HEK293 (cell line): ENCODE measurements at regions not wholly inside any gene's neighbourhood (a gene's known extent, or its start where the extent isn't known, plus 50 kb on each side); places are given as distances from the start of the nearest gene placed in this dataset.
A peak's percentile ranks its signal among the peaks of the same experiment; 100 is the strongest.

ENCODE experiments used
- CTCF ChIA-PET: fragments of 350-600 bp; formaldehyde crosslinking; extraction: SDS; loops from one replicate; lab custom pipeline; 2021; ENCODE audit warnings: antibody characterized with exemption; lab: Yijun Ruan, JAX
- POLR2A ChIA-PET: fragments of 300-600 bp; formaldehyde crosslinking; extraction: SDS; loops from one replicate; lab custom pipeline; 2020; ENCODE audit warnings: antibody characterized with exemption, inconsistent platforms; lab: Yijun Ruan, JAX
- H3K27ac ChIP-seq: fragments of 200-500 bp; sonication (Bioruptor generic); 2 replicates; pipeline ENCODE4 v1.5.1; 2014; ENCODE audit warnings: low read depth, low read length, control low read depth, inconsistent platforms; ENCODE audit errors: extremely low read depth
- H3K36me3 ChIP-seq, 2 experiments: fragments of 200-500 bp in 1 of 2; sonication (Bioruptor generic) in 1 of 2; 1 replicate in 1 of 2; 2 replicates in 1 of 2; pipeline ENCODE4 v1.5.1; 2014 to 2017; ENCODE audit warnings: inconsistent platforms in 2 of 2, low read length in 2 of 2; ENCODE audit not compliant: control insufficient read depth in 2 of 2, insufficient read depth in 1 of 2
- H3K4me1 ChIP-seq: fragments of 200-500 bp; sonication (Bioruptor generic); 2 replicates; pipeline ENCODE4 v1.5.1; 2014; ENCODE audit warnings: mild to moderate bottlenecking, low read length, inconsistent platforms; ENCODE audit not compliant: control insufficient read depth, insufficient read depth
- H3K4me3 ChIP-seq: 2 replicates; pipeline ENCODE4 v1.5.1; 2011; ENCODE audit warnings: low read depth, mild to moderate bottlenecking, control low read depth, low read length, moderate library complexity
- H3K9me3 ChIP-seq: fragments of 200-500 bp; sonication (Bioruptor generic); 2 replicates; pipeline ENCODE4 v1.5.1; 2014; ENCODE audit warnings: low read depth, low read length, inconsistent platforms; ENCODE audit not compliant: control insufficient read depth, insufficient read depth
- GFI1B ChIP-seq: fragments of 450-650 bp; formaldehyde crosslinking; IDR thresholded peaks from 2 replicates; pipeline ENCODE4 v1.5.1; 2016; ENCODE audit warnings: missing biosample characterization, missing genetic modification characterization
- GLIS1 ChIP-seq: fragments of 450-650 bp; formaldehyde crosslinking; IDR thresholded peaks from 2 replicates; pipeline ENCODE4 v1.5.1; 2016; ENCODE audit warnings: missing biosample characterization, missing genetic modification characterization
- SCRT1 ChIP-seq: fragments of 450-650 bp; formaldehyde crosslinking; IDR thresholded peaks from 2 replicates; pipeline ENCODE4 v1.5.1; 2016; ENCODE audit warnings: missing biosample characterization, missing genetic modification characterization, borderline replicate concordance
- ZBTB20 ChIP-seq: fragments of 450-650 bp; formaldehyde crosslinking; IDR thresholded peaks from 2 replicates; pipeline ENCODE4 v1.5.1; 2016; ENCODE audit warnings: missing biosample characterization, missing genetic modification characterization
- ZIC2 ChIP-seq: fragments of 450-650 bp; formaldehyde crosslinking; IDR thresholded peaks from 2 replicates; pipeline ENCODE4 v1.5.1; 2016; ENCODE audit warnings: missing biosample characterization, missing genetic modification characterization
- ZNF175 ChIP-seq: fragments of 450-650 bp; formaldehyde crosslinking; IDR thresholded peaks from 2 replicates; pipeline ENCODE4 v1.5.1; 2016; ENCODE audit warnings: missing biosample characterization, missing genetic modification characterization
- ZNF354C ChIP-seq: fragments of 450-650 bp; formaldehyde crosslinking; IDR thresholded peaks from 2 replicates; pipeline ENCODE4 v1.5.1; 2016; ENCODE audit warnings: missing biosample characterization, missing genetic modification characterization, low read depth, borderline replicate concordance
- ZNF366 ChIP-seq: fragments of 450-650 bp; formaldehyde crosslinking; conservative IDR thresholded peaks from 2 replicates; pipeline ENCODE4 v1.5.1; 2016; ENCODE audit warnings: missing biosample characterization, missing genetic modification characterization
- ZNF433 ChIP-seq: fragments of 450-650 bp; formaldehyde crosslinking; IDR thresholded peaks from 2 replicates; pipeline ENCODE4 v1.5.1; 2016; ENCODE audit warnings: missing biosample characterization, missing genetic modification characterization, low read depth
- ZNF530 ChIP-seq: fragments of 450-650 bp; formaldehyde crosslinking; IDR thresholded peaks from 2 replicates; pipeline ENCODE4 v1.5.1; 2016; ENCODE audit warnings: low read depth, missing biosample characterization, missing genetic modification characterization
- ZNF548 ChIP-seq: fragments of 450-650 bp; formaldehyde crosslinking; IDR thresholded peaks from 2 replicates; pipeline ENCODE4 v1.5.1; 2016; ENCODE audit warnings: missing biosample characterization, missing genetic modification characterization
- ZNF571 ChIP-seq: fragments of 450-650 bp; formaldehyde crosslinking; IDR thresholded peaks from 2 replicates; pipeline ENCODE4 v1.5.0; 2017; ENCODE audit warnings: missing biosample characterization, missing genetic modification characterization
- ZNF623 ChIP-seq: fragments of 450-650 bp; formaldehyde crosslinking; IDR thresholded peaks from 2 replicates; pipeline ENCODE4 v1.5.1; 2016; ENCODE audit warnings: missing biosample characterization, missing genetic modification characterization
- ZNF664 ChIP-seq: fragments of 450-650 bp; formaldehyde crosslinking; IDR thresholded peaks from 2 replicates; pipeline ENCODE4 v1.5.1; 2016; ENCODE audit warnings: missing biosample characterization, missing genetic modification characterization
- TF ChIP-seq, protein P1 (sequence below): fragments of 450-650 bp; formaldehyde crosslinking; IDR thresholded peaks from 2 replicates; pipeline ENCODE4 v1.5.1; 2016; ENCODE audit warnings: missing biosample characterization, missing genetic modification characterization
- TF ChIP-seq, protein P2 (sequence below): fragments of 450-650 bp; IDR thresholded peaks from 2 replicates; pipeline ENCODE4 v1.5.1; 2018; ENCODE audit warnings: missing biosample characterization, mild to moderate bottlenecking, missing genetic modification characterization
- TF ChIP-seq, protein P3 (sequence below): fragments of 450-650 bp; formaldehyde crosslinking; IDR thresholded peaks from 2 replicates; pipeline ENCODE4 v1.5.1; 2016; ENCODE audit warnings: missing biosample characterization, missing genetic modification characterization
- TF ChIP-seq, protein P4 (sequence below): fragments of 450-650 bp; formaldehyde crosslinking; IDR thresholded peaks from 2 replicates; pipeline ENCODE4 v1.5.1; 2016; ENCODE audit warnings: missing biosample characterization, missing genetic modification characterization, low read depth
- TF ChIP-seq, protein P5 (sequence below): fragments of 450-650 bp; IDR thresholded peaks from 2 replicates; pipeline ENCODE4 v1.5.1; 2018; ENCODE audit warnings: missing biosample characterization, missing genetic modification characterization

DNA sequence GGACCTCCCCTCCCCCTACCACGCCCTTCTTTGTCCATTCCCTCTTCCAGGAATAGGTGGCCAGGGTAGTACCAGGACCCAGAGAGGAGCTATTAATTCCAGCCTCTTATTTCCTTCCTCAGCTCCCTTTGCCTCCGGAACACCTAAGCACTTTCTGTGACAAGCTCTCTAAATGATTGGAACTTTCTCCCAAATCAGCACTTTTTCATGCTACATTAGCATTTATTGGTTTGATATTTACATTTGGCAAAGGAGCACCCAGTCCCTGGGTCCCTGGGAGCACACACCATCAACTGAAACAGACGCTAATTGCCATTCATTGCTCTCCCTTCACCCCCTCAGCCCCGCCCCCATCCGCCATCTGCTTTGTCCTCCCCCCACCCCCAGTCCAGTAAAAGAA is 182.0 kb upstream of the BCOR start (continued):
- TF ChIP-seq, protein P1, sequence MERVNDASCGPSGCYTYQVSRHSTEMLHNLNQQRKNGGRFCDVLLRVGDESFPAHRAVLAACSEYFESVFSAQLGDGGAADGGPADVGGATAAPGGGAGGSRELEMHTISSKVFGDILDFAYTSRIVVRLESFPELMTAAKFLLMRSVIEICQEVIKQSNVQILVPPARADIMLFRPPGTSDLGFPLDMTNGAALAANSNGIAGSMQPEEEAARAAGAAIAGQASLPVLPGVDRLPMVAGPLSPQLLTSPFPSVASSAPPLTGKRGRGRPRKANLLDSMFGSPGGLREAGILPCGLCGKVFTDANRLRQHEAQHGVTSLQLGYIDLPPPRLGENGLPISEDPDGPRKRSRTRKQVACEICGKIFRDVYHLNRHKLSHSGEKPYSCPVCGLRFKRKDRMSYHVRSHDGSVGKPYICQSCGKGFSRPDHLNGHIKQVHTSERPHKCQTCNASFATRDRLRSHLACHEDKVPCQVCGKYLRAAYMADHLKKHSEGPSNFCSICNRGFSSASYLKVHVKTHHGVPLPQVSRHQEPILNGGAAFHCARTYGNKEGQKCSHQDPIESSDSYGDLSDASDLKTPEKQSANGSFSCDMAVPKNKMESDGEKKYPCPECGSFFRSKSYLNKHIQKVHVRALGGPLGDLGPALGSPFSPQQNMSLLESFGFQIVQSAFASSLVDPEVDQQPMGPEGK: no peak
- TF ChIP-seq, protein P2, sequence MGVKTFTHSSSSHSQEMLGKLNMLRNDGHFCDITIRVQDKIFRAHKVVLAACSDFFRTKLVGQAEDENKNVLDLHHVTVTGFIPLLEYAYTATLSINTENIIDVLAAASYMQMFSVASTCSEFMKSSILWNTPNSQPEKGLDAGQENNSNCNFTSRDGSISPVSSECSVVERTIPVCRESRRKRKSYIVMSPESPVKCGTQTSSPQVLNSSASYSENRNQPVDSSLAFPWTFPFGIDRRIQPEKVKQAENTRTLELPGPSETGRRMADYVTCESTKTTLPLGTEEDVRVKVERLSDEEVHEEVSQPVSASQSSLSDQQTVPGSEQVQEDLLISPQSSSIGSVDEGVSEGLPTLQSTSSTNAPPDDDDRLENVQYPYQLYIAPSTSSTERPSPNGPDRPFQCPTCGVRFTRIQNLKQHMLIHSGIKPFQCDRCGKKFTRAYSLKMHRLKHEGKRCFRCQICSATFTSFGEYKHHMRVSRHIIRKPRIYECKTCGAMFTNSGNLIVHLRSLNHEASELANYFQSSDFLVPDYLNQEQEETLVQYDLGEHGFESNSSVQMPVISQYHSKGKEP (tag by site-specific recombination): no peak
- no peak for TF ChIP-seq ZNF433 (tag by site-specific recombination)
- no peak for TF ChIP-seq SCRT1 (tag by site-specific recombination)
- peak; percentile 53 for TF ChIP-seq GLIS1 (tag by site-specific recombination)
- TF ChIP-seq ZNF530: no peak

DNA sequence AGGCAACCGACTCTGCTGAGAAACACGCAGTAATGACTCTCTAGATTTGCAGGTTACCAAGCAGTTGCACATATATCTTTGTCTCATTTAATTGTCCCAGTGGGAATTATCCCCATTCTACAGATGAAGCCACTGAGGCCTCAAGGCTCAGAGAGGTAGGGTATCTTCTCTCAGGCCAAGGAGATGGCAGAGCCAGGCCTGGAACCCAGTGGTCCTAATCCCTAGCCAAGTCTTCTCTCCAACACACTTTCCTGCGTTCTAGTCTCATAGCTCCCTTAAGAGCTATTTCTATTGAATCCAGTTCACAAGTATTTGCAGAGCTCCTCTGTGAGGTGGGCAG is 181.3 kb upstream of the BCOR start:
- Histone ChIP-seq H3K4me3 (no peak overlapping the region), H3K27ac (peak overlapping the region; percentile 22; the same call in 1 of the 2 replicates), H3K4me1 (peaks cover 9% of the 10 kb centered on the region), H3K9me3 (no peaks in the 10 kb centered on the region), H3K36me3 (no peaks in the 10 kb centered on the region)
- ChIA-PET CTCF (no interaction called here), POLR2A (no interaction called here)
- TF ChIP-seq ZNF571 (no peak), ZNF175 (tag by site-specific recombination) (no peak), ZNF366 (tag by site-specific recombination) (no peak), ZNF664 (peak; percentile 40; the same call in 1 of the 2 replicates), ZNF354C (tag by site-specific recombination) (no peak)

DNA sequence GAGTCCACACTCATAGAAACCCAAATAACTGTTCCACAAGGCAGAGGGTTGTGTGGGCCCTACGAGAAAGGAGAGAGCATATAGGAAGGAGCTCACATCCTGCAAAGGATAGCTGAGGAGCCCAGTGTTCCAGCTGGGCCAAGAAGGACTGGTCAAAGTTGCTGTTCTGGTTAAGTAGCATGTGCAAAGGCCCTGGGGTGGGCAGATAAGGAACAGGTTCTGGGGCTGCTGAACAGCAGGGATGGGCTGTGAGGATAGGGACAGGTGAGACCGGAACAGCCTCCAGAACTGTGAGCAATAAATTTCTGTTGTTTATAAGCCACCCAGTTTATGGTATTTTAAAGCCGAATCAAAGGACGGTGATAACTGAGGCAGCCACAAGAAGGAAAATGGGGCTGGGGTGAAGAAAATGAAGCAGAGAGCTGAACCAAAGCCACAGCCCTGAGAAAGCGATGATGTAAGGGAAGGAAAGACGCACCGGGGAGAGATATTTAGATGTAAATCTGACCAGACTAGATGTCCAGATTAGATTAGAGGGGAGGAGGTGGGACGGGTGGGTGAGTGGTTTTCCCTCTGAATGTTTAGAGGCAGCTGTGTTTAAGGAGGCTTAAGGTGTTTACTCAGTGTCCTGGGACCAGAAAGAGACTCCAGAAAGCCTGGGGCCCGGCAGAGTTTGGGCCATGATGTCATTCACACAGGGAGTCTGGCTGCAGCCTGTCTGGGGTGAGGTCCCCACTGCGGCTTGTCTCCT is 180.8 kb upstream of the BCOR start:
- Histone ChIP-seq H3K4me1 (peaks cover 9% of the 10 kb centered on the region), H3K4me3 (no peak overlapping the region), H3K9me3 (no peaks in the 10 kb centered on the region), H3K36me3 (no peaks in the 10 kb centered on the region)
- ChIA-PET POLR2A (no interaction called here), CTCF (no interaction called here)
- TF ChIP-seq GLIS1 (tag by site-specific recombination) (peak; percentile 59), ZIC2 (tag by site-specific recombination) (0 out of 2 replicates have a peak, but pooled peaks have one; percentile 23), ZBTB20 (tag by site-specific recombination) (peak; percentile 48; the same call in 1 of the 2 replicates), ZNF548 (tag by site-specific recombination) (no peak), ZNF623 (tag by site-specific recombination) (peak; percentile 91), GFI1B (tag by site-specific recombination) (no peak)
- TF ChIP-seq, protein P1: 0 out of 2 replicates have a peak, but pooled peaks have one; percentile 29
- TF ChIP-seq, protein P3, sequence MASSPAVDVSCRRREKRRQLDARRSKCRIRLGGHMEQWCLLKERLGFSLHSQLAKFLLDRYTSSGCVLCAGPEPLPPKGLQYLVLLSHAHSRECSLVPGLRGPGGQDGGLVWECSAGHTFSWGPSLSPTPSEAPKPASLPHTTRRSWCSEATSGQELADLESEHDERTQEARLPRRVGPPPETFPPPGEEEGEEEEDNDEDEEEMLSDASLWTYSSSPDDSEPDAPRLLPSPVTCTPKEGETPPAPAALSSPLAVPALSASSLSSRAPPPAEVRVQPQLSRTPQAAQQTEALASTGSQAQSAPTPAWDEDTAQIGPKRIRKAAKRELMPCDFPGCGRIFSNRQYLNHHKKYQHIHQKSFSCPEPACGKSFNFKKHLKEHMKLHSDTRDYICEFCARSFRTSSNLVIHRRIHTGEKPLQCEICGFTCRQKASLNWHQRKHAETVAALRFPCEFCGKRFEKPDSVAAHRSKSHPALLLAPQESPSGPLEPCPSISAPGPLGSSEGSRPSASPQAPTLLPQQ (tag by site-specific recombination): peak; percentile 64
- TF ChIP-seq, protein P4, sequence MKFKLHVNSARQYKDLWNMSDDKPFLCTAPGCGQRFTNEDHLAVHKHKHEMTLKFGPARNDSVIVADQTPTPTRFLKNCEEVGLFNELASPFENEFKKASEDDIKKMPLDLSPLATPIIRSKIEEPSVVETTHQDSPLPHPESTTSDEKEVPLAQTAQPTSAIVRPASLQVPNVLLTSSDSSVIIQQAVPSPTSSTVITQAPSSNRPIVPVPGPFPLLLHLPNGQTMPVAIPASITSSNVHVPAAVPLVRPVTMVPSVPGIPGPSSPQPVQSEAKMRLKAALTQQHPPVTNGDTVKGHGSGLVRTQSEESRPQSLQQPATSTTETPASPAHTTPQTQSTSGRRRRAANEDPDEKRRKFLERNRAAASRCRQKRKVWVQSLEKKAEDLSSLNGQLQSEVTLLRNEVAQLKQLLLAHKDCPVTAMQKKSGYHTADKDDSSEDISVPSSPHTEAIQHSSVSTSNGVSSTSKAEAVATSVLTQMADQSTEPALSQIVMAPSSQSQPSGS: peak; percentile 75; the same call in 1 of the 2 replicates
- TF ChIP-seq, protein P5, sequence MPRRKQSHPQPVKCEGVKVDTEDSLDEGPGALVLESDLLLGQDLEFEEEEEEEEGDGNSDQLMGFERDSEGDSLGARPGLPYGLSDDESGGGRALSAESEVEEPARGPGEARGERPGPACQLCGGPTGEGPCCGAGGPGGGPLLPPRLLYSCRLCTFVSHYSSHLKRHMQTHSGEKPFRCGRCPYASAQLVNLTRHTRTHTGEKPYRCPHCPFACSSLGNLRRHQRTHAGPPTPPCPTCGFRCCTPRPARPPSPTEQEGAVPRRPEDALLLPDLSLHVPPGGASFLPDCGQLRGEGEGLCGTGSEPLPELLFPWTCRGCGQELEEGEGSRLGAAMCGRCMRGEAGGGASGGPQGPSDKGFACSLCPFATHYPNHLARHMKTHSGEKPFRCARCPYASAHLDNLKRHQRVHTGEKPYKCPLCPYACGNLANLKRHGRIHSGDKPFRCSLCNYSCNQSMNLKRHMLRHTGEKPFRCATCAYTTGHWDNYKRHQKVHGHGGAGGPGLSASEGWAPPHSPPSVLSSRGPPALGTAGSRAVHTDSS (tag by site-specific recombination): no peak
- TF ChIP-seq, all 188 proteins: peak for 7
- H3K27ac ChIP-seq: no peak overlapping the region; the same call in 1 of the 2 replicates
